Eye (tissue), 1 donor: ENCODE measurements at regions not wholly inside any gene's neighbourhood (a gene's known extent, or its start where the extent isn't known, plus 50 kb on each side); places are given as distances from the start of the nearest gene placed in this dataset.
A peak's percentile ranks its signal among the peaks of the same experiment; 100 is the strongest.
"Not testable (repeated sequence)": the region's sequence is repeated elsewhere in the genome, so short reads cannot be mapped to it uniquely, and the experiment has no call there.

Source experiments
- DNase-seq: peaks from one replicate; pipeline ENCODE4 v3.0.0-alpha.2; 2015

GRCh38 chr3:191972714-191973398 is 511.9 kb downstream of the PYDC2 start:
- no peak for DNase-seq

DNA sequence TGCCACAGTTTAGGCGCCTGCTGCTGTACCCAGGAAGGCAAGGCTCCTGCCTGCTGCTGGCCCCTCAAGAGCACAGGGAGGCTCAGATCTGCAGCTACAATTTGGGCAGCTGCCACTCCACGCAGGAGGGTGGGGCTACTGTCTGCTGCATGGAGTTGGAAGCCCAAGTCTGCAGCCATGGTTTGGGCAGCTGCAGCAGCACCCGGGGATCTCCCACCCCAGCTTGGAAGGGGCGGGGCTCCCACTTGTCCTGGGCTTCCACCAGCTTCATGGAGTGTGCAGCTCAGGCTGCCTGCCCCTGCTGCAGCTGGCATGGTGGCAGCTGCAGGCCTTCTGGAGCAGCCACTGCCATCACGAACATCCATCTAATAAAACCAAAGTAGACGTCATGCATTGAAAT is 512.9 kb downstream of the PYDC2 start:
- DNase-seq = no peak

GRCh38 chr3:191975936-191976335 is 515.0 kb downstream of the PYDC2 start:
- DNase-seq = no peak

GRCh38 chr3:191980443-191980842 is 519.5 kb downstream of the PYDC2 start:
- no peak for DNase-seq

DNA sequence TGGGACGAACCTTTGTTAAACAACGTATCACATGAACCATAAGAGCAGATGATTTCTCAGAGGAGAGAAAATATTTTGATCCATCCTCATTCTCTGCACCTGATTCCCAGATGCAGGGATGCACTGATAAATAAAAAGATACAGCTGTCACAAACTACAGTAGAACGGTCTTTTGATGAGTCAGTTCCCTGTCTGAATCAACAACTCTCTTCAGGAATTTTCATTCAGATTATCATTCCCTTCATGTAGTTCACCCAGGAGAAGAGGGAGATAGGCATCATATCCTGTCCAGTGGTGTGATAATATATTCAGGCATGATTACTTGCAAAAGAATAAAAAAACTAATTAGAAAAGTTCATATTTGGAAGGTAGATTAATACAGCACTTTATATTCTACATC is 521.5 kb downstream of the PYDC2 start:
- DNase-seq = no peak

DNA sequence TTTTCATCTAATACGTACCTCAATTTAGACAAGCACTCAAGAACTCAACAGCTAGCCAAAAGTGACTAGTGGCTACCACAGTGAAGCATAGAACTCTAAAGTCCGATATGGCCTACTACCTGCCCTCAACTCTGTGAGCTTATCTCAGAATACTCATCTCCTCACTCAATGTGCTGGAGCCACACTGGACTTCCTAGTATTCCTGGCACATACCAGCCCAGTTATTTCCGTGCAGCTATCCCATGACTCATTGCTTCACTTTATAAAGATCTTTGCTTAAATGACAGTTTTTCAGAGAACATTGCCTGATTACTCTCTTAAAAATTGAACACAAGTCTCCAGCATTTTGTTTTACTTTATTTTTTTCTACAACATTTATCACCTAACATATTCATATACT is 524.7 kb downstream of the PYDC2 start:
- no peak for DNase-seq

GRCh38 chr3:191987831-191988350 is 526.9 kb downstream of the PYDC2 start:
- no peak for DNase-seq

DNA sequence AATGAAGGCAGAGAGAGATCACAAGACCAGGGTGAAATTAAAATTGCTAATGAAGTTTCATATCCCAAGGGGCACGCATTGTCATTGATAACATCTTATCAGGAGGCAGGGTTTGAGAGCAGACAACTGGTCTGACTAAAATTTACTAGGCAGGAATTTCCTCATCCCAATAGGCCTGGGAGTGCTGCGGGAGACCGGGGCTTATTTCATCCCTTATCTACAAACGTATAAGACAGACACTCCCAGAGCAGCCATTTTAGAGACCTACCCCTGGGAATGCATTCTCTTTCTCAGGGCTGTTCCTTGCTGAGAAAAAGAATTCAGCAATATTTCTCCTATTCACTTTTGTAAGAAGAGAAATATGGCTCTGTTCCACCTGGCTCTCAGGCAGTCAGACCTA is 533.0 kb downstream of the PYDC2 start:
- DNase-seq = not testable (repeated sequence)

DNA sequence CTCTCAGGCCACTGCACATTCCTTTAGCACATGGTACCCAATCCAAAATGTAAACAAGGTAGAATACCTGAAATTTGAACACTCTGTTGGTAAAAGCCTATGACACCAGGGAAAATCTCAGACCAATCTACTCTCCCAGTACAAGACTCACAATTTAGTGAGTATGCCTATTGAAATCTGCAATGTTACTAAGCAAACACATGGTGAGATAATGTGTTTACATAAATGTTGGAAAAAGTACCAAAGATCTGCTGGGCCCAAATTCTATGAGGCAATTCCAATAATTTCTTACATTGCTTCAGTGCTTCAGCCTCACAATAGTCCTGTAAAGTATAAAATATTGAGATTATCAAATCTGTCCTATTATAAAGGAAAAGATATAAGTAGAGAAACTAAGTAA is 536.1 kb downstream of the PYDC2 start:
- no peak for DNase-seq

DNA sequence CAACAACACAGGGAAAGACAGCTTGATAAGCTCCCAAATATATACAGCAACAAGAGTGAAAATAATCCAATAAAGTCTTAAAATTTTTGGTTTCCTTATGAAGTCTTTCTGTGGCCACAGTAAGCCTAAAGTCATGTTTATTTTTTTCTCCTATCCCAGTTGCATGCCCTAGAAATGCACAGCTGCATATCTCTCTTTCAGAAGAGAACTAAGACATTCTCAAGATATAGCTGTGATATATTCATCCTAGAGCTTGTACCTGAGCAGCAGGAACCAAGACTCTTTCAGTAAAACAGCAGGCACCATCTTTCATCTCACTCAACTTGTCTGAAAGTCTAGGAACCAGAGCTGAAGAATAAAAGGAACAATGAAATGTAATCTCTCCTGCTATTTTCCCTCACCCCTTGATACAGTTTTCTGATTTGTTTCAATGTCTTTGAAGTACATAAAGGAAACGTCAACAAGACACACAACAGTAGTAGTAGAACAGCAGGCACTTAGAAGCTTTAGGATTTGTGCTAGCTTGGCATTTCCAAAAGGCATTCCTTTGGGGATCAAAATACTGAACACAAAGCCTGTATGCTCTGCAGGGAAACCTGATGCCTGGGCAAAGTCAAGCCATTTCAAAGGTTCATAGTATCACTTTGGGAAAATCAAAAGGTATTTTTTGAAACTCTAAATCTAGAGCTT is 536.8 kb downstream of the PYDC2 start:
- no peak for DNase-seq

GRCh38 chr3:192001218-192001617 is 540.3 kb downstream of the PYDC2 start:
- no peak for DNase-seq

DNA sequence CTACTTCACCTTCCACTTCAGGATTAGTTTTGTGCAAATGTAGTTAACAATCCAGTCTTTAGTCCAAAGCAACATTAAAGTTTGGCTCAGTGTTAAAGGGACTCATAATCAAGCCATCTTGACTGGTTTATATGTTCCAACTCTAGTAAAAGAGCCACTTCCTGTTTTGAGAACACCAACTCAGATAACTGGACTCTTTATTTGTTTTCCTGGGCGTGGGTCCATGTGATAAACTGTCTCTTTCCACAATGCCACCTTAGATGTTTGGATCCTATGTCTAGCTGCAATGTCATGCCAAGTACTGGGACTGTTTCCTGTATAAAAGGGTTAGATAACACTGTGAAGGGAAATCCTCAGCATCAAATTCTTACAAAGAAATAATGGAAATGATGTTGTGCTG is 545.0 kb downstream of the PYDC2 start:
- no peak for DNase-seq

DNA sequence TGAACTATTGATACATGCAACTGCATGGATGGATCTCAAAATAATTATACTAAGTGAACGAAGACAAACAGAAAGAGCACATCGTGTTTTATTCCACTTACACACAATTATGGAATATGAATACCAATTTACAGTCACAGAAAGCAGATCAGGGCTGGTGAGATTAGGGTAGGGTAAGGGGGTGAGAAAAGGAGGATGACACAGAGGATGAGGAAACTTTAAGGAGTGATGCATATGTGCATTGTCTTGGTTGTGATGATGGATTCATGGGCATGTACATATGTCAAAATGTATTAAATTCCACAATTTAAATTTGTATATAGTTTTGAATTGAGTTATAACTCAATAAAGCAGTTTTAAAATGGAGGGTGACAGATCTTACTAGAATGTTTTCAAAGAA is 548.9 kb downstream of the PYDC2 start:
- DNase-seq = no peak

DNA sequence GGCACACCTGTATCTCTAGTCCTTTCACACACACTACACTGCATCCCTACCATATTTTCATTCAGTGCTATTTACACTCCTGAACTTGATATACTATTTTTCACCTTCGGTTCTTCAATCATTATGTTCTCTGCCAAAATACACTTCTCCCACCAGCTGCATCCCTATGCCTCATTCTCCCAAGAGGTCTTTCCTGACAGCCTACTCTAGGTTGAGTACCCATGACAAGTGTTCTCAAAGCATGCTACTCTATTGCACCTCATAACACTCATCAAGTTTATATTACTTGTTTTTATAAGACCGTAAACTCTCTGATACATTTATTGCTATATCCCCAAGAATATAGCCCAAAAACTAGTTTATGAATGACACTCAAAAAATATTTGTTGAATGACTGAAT is 549.5 kb downstream of the PYDC2 start:
- no peak for DNase-seq

GRCh38 chr3:192011137-192011536 is 550.2 kb downstream of the PYDC2 start:
- no peak for DNase-seq

DNA sequence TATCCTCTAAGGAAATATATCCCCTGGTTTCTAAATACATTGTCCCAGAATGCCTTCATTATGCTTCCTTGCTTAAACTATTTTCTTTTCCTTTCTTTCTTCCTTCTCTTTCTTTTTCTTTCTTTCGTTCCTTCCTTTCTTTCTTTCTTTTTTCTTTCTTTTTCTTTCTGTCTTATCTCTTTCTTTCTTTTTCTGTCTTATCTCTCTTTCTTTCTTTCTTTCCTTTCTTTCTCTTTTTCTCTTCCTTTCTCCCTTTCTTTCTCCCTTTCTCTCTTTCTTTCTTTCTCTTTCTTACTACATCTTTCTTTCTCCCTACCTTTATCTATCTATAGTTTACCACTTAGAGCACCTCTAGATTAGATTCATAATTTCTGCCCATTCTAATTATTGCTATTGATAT is 552.1 kb downstream of the PYDC2 start:
- no peak for DNase-seq

GRCh38 chr3:192022412-192022811 is 561.4 kb downstream of the PYDC2 start:
- no peak for DNase-seq

- peak; percentile 17 for DNase-seq
Observed at GRCh38 chr3:192024751-192025150, 563.8 kb downstream of the PYDC2 start.

GRCh38 chr3:192026661-192027060 is 565.7 kb downstream of the PYDC2 start:
- no peak for DNase-seq

DNA sequence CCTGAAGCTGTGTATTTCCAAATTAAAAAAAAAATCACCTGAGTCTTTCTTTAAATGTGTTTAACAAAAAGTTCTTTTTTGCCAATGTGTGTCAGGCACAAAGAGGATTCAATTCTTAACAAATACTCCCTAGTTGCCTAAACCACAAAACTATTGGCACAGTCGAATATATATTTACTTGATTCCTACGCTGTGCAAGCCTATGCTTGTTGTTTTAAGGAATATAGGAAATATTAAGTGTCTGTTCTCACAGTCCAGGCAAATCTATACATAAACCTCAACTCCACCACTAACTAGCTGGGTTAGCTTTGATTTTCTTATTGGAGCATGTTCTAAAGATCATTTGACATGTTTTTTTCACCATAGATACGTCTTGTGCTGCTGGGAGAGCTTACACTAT is 571.0 kb downstream of the PYDC2 start:
- no peak for DNase-seq

DNA sequence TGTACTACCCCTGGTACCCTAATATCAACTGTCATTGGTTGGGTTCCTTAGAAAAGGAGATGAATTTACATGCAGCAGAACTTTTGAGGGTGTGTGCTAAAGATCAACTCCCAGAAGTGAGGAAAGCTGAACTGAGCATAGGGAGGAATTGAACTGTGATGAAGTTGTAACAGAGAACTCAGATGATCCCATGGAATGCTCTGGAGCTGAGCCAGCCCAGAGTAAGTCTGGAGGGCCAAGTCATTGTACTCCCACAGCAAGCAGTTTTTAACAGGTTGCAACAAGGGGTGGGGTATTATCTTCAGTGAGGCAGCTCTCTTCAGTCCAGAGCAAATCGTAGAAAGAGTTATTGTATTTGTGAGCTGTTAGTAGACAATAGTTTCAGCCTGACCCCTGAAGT is 572.3 kb downstream of the PYDC2 start:
- DNase-seq = no peak

GRCh38 chr3:192038726-192039125 is 577.8 kb downstream of the PYDC2 start:
- DNase-seq = peak; percentile 37

DNA sequence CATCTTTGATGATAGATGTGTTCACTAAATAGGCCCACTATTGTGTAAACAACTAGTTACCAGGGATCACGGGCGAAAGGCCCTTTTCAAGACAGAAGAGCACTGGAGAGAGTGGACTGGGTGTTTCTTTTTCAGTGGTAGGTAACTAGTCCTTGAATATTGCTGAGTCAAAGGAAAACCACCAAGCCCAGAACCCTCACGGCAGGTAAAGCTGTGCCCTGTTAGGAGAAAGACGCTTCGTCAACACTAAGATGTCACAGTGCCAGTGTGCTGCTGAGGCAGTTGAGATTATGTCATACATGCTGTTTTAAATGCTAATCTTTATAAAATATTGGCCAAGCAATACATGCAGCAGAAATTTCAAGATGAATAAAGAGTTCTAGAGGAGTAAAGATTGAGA is 578.6 kb downstream of the PYDC2 start:
- DNase-seq = no peak

DNA sequence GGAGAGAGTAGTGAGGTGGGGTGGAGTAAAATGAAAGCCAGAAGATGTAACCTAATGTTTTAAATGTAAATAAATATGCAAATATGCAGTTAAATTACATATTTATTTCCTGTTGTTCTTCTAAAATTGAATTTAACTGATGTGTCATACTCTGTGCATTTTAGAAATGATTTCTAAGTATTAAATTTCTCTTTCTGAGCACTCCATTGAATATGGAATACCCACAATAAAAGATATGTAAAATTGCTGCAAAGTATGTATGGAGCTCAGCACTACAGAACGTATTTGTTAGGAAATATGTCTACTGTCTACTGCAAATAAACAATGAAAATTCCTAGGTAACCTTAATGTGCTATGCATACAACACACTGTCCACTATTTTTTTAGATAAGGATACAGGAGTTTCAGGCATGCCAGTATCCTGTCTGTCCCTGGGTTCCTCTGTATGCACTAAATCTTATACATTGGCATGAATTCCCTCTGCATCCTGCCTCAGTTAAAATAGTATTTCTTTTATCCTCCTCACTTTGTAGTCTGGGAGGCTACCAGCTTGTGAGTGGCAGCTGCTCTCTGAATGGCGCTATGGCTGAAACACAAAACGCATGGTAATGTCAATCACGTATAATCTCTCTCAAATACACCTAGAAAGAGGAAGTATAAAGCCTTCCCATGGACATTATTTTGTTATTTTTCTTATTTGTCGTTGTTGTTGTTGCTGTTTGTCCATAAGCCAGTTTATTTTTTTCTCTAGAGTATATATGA is 579.5 kb downstream of the PYDC2 start:
- DNase-seq = no peak
